ENCODE measurements at regions not wholly inside any gene's neighbourhood (a gene's known extent, or its start where the extent isn't known, plus 50 kb on each side); places are given as distances from the start of the nearest gene placed in this dataset.

DNA sequence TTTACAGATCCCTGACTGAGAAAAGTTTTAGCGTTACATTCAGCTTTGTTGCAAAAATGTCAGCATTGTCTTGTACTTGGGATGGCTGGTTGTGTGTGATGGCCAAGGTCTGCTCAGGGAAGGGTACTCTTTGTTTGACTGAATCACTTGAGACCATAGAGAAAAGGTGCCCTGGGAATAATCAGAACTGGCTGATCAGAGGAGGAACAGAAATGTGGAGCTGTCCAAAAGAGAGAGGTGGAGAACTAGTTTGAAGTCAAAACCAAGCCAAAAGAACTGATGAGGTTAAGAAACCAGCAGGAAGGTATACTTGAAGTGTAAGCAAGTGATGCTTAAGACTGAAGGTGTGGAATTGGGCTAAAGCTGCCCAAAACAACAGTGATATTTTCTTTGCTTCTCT is 107.6 kb upstream of the LYPLAL1 start:
- no peak for TF ChIP-seq YY1 (IDR thresholded peaks at IDR 0.05; ENCODE audit: low read depth, low read length)
- TF ChIP-seq TARDBP (IDR thresholded peaks at IDR 0.05; ENCODE audit: borderline replicate concordance), result no peak
- no peak for TF ChIP-seq MXI1 (IDR thresholded peaks at IDR 0.05; ENCODE audit: low read depth, low read length)
- TF ChIP-seq SP1 (IDR thresholded peaks at IDR 0.05; ENCODE audit: low read depth, low read length), result no peak
- TF ChIP-seq, protein P1, sequence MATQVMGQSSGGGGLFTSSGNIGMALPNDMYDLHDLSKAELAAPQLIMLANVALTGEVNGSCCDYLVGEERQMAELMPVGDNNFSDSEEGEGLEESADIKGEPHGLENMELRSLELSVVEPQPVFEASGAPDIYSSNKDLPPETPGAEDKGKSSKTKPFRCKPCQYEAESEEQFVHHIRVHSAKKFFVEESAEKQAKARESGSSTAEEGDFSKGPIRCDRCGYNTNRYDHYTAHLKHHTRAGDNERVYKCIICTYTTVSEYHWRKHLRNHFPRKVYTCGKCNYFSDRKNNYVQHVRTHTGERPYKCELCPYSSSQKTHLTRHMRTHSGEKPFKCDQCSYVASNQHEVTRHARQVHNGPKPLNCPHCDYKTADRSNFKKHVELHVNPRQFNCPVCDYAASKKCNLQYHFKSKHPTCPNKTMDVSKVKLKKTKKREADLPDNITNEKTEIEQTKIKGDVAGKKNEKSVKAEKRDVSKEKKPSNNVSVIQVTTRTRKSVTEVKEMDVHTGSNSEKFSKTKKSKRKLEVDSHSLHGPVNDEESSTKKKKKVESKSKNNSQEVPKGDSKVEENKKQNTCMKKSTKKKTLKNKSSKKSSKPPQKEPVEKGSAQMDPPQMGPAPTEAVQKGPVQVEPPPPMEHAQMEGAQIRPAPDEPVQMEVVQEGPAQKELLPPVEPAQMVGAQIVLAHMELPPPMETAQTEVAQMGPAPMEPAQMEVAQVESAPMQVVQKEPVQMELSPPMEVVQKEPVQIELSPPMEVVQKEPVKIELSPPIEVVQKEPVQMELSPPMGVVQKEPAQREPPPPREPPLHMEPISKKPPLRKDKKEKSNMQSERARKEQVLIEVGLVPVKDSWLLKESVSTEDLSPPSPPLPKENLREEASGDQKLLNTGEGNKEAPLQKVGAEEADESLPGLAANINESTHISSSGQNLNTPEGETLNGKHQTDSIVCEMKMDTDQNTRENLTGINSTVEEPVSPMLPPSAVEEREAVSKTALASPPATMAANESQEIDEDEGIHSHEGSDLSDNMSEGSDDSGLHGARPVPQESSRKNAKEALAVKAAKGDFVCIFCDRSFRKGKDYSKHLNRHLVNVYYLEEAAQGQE (IDR thresholded peaks at IDR 0.05; ENCODE audit: low read depth, low read length), result no peak
- no peak for TF ChIP-seq EP300 (IDR thresholded peaks at IDR 0.05; ENCODE audit: borderline replicate concordance in 1 of 2, control insufficient read depth in 1 of 2, low read depth in 2 of 2, low read length in 2 of 2)
- TF ChIP-seq, protein P2, sequence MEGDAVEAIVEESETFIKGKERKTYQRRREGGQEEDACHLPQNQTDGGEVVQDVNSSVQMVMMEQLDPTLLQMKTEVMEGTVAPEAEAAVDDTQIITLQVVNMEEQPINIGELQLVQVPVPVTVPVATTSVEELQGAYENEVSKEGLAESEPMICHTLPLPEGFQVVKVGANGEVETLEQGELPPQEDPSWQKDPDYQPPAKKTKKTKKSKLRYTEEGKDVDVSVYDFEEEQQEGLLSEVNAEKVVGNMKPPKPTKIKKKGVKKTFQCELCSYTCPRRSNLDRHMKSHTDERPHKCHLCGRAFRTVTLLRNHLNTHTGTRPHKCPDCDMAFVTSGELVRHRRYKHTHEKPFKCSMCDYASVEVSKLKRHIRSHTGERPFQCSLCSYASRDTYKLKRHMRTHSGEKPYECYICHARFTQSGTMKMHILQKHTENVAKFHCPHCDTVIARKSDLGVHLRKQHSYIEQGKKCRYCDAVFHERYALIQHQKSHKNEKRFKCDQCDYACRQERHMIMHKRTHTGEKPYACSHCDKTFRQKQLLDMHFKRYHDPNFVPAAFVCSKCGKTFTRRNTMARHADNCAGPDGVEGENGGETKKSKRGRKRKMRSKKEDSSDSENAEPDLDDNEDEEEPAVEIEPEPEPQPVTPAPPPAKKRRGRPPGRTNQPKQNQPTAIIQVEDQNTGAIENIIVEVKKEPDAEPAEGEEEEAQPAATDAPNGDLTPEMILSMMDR (IDR thresholded peaks at IDR 0.05 in 2 of 3, conservative IDR thresholded peaks at IDR 0.05 in 1 of 3; ENCODE audit: control insufficient read depth in 2 of 3, extremely low read depth in 1 of 3, insufficient read depth in 1 of 3, low read depth in 3 of 3, low read length in 3 of 3), result no peak
- no peak for TF ChIP-seq HCFC1 (IDR thresholded peaks at IDR 0.05; ENCODE audit: low read length)
- no peak for TF ChIP-seq CREM (IDR thresholded peaks at IDR 0.05; ENCODE audit: low read depth)
- TF ChIP-seq POLR2AphosphoS5 (IDR thresholded peaks at IDR 0.05; ENCODE audit: low read length), result no peak
- no peak for TF ChIP-seq NFXL1 (IDR thresholded peaks at IDR 0.05; ENCODE audit: borderline replicate concordance)
- TF ChIP-seq POLR2A (IDR thresholded peaks at IDR 0.05; ENCODE audit: low read depth, low read length), result no peak
- TF ChIP-seq KAT2A (conservative IDR thresholded peaks at IDR 0.05; ENCODE audit: control insufficient read depth, low read depth, low read length), result no peak
- no peak for TF ChIP-seq DPF2 (IDR thresholded peaks at IDR 0.05)

Measured in GM12878 (cell line).